NCI-H2107 (cell line): ENCODE measurements at regions not wholly inside any gene's neighbourhood (a gene's known extent, or its start where the extent isn't known, plus 50 kb on each side); places are given as distances from the start of the nearest gene placed in this dataset.
"Not testable (repeated sequence)": the region's sequence is repeated elsewhere in the genome, so short reads cannot be mapped to it uniquely, and the experiment has no call there.

Source experiments
- DNase-seq: peaks from one replicate; lab custom pipeline; 2025; lab: John Stamatoyannopoulos, UW

DNA sequence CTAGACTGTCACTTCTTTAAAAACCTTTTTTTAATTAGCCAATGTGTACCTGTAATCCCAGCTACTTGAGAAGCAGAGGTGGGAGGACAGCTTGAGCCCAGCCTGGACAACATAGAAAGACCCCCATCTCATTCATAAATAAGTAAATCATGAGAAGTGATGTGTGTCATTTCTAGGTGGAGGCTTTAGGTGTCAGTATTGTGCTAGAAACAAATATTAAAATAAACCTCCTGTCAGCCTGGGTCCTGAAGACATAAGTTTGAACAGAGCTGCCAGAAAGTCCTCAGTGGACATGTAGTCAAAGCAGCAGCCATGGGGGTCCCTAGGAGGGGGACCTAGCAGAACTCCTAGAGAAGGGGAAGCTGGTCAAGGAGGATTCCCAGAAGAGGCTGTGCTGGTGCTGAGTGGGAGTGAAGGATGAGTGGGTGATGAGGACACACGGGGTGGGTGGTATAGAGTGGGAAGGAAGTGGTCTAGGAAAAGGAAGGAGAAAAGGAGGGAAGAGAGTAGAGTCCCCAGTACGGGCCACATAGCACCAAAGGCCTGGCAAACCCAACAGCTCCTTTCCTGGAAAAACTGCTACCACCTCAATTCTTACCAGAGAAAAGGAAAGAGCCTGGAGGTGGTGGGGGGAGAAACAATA lies 316.6 kb upstream of the NCKAP5 start:
- DNase-seq, result no peak

- DNase-seq, result no peak
Measured at GRCh38 chr2:133885847-133886246, 317.6 kb upstream of the NCKAP5 start.

DNA sequence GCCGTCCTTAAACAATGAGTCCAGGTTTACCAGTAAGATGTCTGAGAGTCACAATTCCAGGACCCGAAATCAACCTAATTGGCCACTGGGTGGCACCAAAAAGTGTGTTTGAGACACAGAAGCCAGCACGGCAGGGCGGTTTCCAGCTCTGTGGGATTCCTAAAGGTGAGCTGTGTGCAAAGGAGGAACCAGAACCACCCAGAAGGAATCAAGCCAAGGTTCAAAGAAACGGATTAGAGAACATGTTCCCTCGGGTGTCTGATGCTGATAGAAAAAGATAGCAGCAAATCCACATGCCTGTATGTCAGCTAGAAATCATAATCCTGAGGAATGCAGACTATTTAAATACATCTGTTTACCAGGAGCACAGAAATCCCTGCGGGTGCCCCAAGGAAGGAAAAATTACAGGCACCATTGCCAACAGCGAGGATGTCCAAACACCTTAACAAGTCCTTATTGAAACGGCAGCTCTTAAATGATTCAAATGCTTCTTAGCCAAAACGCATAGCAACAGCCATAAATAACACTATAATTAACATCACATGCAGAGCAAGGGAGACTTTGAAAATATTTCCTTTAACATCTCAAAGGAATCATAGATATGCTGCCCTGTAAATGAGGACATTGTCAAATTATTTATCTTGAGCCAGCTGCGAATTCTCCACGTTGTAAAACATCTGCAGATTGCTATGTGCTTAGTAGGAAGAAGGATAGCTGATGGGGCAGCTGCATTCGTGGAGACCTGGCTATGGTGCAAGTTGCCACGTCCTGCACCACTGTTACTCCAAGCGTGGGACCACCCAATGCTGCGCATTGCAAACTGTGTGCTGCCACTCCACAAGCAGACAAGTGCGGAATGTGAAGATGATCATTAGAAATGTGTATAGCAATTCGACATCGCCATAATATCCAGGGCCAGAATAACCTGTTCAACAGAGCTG lies 318.7 kb upstream of the NCKAP5 start:
- peak; percentile 7 for DNase-seq

DNA sequence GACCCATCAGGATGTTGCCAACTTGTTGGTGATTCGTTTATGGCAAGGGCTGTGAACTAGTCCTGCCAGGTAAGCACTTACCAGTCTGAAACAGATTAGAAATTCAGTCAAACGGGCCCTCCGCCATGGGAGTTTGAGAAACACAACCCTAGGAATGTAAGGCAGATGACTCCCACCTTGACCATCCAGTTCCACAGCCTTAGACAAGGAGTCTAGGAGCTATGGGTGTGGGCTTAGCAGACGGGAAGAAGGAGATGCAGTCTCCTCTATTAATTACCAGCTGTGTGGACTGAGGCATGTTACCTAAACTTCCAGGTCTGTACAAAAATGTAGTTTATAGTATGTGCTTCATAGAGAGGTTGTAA lies 319.4 kb upstream of the NCKAP5 start:
- no peak for DNase-seq

- no peak for DNase-seq
Measured at GRCh38 chr2:133888107-133888506, 319.8 kb upstream of the NCKAP5 start.

- no peak for DNase-seq
Measured at GRCh38 chr2:133888621-133889219, 320.5 kb upstream of the NCKAP5 start.

GRCh38 chr2:133892352-133892913 lies 324.2 kb upstream of the NCKAP5 start:
- DNase-seq, result no peak

- no peak for DNase-seq
Measured at GRCh38 chr2:133894429-133894828, 326.2 kb upstream of the NCKAP5 start.

- not testable (repeated sequence) for DNase-seq
Measured at GRCh38 chr2:133897838-133898237, 329.6 kb upstream of the NCKAP5 start.

DNA sequence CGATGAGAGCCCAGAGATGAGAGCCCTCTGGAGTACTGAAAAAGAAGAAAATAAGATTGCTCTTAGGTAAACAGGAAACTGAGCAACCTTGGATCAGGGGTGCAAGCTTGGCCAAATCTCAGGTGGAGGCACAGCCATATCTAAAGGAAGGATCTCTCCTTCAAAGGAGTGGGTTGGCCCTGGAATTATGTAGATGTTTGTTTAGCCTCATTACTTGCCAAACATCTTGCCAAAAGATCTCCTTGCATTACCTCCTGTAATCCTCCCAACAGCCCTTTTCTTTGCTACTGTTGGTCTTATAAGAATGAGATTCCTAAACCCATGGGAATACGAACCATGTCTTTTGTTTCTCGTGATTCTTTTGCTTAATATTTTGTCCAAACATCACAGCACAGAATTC lies 332.6 kb upstream of the NCKAP5 start:
- no peak for DNase-seq

- DNase-seq, result no peak
Measured at GRCh38 chr2:133906396-133906795, 338.1 kb upstream of the NCKAP5 start.

DNA sequence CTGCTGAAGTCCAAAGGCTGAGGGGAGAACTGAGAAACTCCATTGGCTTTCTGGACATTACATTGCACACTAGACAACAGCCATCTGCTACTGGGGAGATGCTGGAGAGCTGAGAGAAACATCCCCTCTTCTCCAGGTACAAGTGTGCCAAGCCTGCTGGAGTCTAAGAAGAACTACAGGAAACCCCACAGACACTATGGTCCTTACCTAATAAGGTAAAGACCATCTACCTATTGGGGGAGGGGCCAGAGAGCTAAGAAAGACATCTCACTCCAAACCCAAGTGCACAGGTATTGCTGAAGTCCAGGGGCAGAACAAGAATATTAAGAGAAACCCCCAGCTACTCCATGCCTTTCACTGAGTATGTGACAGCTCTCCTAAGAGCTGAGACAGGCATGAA lies 338.7 kb upstream of the NCKAP5 start:
- no peak for DNase-seq

GRCh38 chr2:133908171-133908570 lies 339.9 kb upstream of the NCKAP5 start:
- no peak for DNase-seq

DNA sequence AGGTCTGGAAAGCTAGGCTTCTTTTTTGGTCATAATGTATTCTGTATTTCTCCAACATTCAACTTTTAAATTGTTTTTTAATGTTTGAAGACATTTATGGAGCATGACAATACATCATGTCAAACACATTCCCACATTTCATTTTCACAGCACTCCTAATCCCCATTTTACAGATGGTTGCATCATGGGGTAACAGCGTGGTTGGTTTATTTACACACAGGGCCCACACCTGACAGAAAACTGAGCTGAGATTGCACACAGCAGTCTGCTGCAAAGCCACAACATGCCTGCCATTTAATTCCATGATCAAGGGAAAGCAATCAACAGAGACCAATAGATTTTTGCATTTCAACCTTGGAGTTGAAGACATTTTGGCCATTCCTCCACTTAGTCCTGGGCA lies 335.7 kb upstream of the MGAT5 start:
- no peak for DNase-seq

- DNase-seq, result no peak
Measured at GRCh38 chr2:133919285-133919684, 334.6 kb upstream of the MGAT5 start.

DNA sequence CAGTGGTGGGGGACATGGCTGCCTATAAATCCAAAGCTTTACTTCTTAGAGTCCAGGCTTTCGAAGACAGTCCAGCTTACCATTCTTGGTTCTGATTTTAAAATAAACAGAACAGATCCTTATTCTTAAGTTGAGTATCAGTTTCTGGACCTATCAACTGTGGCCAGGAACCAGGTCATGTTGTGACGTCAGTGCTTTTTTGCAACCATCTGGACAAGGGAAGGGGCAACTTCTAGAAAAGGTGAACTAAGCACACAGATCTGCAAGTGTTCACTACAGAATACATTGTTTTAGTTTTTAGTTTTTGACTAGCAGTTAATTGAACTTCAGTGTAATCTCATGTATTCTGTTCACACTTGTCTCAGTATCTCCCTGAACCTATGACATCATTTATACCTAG lies 326.0 kb upstream of the MGAT5 start:
- no peak for DNase-seq

DNA sequence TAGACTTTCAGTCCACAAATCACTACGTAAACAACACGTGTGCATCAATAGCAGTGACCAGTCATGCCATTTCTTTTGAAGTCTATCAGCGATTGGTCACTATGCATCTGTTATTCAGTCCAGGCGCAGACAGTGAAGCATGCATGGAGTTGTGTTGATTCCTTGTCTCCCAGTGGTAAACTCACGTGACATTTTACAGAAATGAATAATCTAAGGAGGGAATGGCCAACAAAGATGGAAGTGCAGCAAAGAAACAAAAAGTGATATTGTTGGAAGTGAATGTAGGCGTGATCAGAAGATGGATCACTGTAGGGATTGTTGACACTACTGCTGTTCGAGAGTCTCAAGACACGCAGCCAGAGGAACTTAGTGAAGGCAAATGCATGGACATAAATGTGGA lies 317.8 kb upstream of the MGAT5 start:
- no peak for DNase-seq

DNA sequence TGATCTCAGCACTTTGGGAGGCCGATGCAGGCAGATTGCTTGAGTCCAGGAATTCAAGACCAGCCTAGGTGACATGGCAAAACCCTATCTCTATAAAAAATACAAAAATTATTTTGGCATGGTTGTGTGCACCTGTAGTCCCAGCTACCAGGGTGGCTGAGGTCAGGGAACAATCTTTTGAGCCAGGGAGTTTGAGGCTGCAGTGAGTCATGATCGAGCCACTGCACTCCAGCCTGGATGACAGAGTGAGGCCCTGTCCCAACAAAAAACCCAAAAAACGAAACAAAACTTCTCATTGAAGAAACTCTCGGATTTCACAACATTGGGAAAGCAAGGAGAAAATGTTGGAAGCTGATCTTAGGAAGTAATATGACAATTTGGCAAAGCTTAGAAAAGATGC lies 317.3 kb upstream of the MGAT5 start:
- DNase-seq, result no peak

DNA sequence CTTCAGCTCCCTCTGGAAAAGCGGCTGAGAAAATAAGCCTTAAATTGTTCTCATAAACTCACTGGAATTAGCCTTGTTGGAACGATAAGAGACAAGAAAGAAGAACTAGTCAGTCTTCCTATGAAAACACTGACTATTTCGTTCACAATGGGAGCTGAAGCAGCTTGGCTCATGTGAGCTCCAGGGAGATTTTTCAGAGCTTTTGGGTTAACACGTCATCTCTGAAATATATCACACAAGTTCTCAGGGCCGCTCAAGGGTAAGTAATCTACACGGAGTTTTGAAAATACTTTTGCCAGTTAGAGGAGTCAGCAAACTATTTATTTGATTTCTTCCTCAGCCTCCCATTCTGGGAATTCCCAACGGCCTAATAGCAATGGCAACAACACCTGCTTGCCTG lies 316.2 kb upstream of the MGAT5 start:
- DNase-seq, result no peak

GRCh38 chr2:133940134-133940533 lies 313.7 kb upstream of the MGAT5 start:
- DNase-seq, result no peak

DNA sequence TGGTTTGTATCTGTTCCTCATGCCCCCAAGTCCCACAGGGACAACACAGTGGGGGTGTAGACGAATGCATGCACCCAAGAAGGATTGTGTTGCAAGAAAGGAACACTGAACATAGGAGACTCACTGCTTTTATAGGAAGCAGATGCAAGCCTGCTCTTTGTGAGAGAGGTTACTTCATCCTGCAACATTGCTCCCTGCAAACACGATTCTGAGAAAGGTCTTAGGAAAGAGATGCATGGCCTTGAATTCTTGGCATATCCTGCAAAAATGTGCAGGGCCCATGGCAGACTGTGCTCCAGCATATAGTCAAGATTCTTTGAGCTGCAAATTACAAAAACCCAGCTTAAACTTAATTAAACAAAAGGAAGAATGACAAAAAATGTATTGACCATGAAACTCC lies 312.2 kb upstream of the MGAT5 start:
- no peak for DNase-seq

GRCh38 chr2:133942398-133942797 lies 311.5 kb upstream of the MGAT5 start:
- DNase-seq, result no peak

GRCh38 chr2:133943108-133943507 lies 310.8 kb upstream of the MGAT5 start:
- DNase-seq, result no peak
